GM21381 (cell line): ENCODE measurements at regions not wholly inside any gene's neighbourhood (a gene's known extent, or its start where the extent isn't known, plus 50 kb on each side); places are given as distances from the start of the nearest gene placed in this dataset.
"Not testable (repeated sequence)": the region's sequence is repeated elsewhere in the genome, so short reads cannot be mapped to it uniquely, and the experiment has no call there.

Source experiments
- ATAC-seq: cut with Tn5 transposase; IDR thresholded peaks from one replicate; pipeline ENCODE4 v1.9.1; 2021; ENCODE audit warnings: mild to moderate bottlenecking, moderate library complexity; ENCODE audit not compliant: unreplicated experiment

DNA sequence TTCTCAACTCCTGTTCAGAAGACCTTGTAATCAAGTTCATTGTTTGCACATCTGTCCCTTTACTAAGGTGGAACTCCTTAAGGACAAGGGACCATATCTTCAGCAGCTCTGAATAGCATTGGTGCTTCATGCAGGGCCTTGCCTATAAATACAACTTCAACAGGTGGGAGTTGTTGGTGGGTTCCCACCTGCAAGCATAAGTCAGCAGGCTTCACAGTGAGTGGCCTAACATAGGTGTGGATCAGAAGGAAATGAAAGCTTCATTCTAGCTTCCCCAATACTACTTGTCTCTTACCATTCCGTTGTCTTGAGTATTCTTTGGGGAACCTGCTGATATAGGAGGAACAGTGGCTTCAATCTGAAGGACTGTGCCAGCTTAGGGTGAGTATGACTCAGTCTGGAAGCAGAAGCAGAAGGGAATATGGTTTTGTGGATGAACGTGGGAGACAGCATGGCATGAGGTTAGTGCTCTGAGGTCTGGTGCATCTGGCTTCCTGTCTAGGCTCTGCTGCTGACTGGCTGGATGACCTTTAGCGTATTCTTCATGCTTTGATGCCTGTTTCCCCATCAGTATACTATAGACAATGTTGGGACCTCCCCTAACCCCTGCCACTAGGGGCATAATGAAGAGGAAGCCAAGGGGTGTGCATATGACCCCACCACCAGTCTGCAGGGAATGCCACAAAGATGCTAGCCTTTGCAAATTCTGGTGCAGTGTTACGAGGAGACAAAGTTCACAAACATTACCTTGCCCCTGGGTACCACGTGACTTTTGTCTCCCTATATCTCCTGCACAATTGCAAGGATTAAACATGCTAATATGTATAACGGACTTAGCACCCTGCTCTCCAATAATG, 192.3 kb downstream of the PALM2AKAP2 start:
- ATAC-seq = peak; percentile 36

DNA sequence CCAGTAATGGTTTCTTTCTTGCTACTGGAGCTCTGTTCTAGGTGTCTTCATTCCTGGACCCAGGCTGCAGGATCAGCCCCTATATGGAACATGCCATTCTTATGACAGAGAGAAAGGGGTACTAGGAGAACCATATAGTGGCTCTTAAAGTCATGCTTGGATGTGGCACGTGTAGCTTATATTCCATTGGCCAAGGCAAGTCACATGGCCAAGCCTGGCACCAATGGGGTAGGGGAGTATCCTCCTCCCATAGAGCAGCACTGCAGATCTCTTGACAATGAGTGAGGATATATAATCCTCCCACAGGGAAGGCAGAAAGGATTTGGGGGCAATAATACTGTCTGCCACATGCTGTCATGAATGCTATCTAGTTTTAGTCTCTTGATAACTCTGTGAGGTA, 193.3 kb downstream of the PALM2AKAP2 start:
- no peak for ATAC-seq

DNA sequence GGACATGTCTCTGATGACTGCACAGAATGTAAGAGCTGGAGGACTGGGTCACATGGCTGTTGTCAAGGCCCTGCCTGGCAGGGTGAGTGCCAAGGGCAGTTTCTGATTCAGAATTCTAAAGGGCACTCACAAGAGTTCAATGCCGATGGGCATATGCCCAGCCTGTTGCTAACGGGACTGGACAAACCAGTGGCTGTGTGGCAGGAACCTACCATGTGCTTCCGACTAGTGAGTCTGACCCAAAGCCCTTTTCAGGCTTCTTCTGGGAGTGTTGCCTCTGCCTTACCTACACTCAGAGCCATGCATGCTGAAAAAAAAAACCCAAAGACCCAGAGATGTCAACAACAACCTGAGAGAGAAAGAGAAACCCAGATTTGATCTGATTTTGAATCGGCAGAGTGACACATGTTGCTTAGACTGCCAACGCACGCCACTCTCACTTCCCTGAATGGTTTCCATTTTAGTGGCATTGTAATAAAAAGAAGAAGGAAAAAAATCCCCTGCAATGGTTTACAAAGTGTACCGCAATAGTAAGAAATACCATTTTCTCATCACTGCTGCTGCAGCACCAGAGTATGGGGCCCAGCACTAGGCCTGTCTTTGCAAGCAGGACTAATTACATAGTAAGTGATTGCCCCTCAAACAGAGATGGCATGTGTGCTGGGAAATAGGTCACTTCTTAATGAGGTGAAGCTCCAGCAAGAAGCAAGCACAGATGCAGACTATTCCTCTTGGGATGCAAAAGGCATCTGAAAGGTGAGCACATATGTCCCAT, 194.3 kb downstream of the PALM2AKAP2 start:
- ATAC-seq = peak; percentile 74

DNA sequence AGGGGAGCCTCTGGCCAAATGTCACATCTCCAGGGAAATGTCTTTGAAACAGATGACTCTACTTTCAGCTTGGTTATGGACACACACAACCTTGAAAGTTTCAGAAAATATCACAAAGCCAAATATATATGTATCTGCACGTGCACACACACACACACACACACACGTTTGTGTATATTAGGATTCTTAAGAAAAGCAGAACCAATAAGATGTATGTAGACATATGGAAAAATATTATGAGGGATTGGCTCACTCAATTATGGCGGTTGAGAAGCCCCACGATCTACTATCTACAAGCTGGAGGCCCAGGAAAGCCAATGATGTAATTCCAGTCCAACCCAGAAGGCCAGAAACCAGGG, 194.9 kb downstream of the PALM2AKAP2 start:
- no peak for ATAC-seq

DNA sequence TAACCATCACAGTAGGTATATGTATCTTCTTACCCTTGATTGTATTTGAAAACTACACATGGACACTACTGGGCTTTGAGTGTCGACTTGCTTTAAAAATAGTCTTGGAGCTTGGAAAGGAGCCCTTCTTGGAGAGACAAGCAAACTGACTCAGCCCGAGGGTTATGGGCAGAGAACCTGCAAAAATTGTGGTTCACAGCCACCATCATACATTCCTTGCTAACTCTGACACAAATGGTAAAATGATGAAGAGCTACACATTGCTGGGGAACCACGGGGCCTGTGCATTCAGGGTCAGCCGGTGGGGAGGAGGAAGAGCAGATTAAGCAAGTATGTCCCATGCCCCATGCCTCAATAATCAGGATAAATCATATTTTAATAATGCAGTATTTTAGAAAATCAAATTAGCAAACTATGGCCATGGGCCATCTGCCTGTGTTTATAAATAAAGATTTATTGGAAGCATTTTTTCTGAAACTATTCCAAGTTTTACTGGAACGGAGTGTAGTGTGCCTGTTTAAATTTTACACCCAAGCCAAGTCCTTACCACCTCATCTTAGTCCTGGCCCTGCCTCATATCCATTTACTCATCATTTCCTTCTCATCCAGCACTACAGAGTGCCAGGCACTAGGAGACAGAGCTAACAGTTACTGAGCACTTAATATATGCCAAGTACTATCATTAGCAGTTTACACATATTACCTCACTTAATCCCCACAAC, 195.7 kb downstream of the PALM2AKAP2 start:
- no peak for ATAC-seq

DNA sequence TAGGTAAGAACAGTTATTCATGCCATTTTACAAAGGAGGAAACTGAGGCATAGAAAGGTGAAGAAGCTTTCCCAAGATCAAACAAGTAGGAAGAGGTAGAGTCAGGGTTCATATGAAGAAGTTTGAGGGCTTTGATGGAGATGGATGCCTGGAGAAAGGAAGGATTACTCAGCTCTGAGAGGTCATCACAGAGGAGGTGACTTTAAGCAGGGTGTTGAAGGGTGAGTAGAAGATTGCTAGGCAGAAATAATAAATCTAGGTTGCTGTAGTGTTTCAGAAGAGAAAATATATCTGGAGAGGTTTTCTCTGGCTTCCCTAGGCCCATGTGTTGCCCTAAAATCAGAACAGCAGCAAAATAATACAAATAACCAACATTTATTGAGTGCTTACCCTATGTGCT, 196.3 kb downstream of the PALM2AKAP2 start:
- ATAC-seq = no peak

DNA sequence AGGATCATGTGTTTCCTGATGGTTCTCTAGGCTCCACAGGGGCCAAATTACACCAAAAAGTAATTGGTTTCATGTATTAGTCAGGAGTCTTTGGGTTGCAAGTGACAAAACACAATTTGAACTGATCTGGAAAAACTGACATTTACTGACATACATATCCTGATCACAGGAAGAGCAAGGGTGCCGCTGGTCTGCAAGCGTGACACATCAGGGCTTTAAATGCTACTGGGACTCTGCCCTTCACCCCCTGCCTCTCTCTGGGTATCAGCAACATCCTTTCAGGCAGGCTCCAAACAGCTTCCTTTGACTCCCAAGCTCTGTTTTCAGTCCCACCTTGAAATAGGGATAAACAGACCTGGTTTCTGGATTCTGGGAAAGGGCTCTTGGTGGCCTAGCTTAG, 197.5 kb downstream of the PALM2AKAP2 start:
- ATAC-seq = no peak

DNA sequence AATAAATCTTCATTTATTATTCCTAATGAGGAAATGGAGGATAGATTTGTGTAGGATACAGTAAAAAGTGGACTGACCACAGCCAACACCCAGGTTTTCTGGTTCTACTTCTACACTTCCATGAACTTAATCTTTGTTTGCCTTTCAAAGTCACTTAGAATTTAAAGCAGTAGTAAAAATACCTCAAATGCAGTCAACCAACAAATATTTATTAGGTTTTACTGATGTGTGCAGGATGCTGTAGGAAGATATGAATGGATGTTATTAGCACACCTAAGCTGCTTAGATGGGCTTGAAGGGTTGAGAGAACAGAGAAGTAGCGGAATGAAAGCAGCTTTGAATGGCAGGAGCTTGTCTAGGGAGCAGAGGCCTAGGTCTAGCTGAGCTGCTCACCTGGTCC, 201.1 kb downstream of the PALM2AKAP2 start:
- ATAC-seq = no peak

DNA sequence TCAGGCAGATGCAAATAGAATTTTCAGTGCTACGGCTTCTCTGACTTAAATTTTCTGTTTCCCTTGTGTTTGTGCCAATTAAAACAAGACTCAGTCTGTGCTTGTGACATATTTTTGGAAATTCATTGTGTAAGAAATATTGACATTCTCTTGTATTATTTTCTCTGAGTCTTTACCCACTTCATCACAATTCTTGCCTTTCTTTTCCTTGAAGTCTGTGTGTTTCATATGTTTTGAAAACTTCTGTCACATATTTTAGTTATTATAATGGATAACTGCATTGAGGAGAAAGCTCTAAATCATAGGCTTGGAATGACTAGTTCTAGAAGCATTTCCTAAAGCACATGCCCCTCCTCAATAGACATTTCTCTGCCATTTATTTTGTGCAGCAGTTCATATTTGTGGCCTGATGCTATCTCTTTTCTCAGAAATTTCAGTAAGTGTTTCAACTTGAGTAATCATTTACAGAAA, 206.6 kb downstream of the PALM2AKAP2 start:
- ATAC-seq = no peak

DNA sequence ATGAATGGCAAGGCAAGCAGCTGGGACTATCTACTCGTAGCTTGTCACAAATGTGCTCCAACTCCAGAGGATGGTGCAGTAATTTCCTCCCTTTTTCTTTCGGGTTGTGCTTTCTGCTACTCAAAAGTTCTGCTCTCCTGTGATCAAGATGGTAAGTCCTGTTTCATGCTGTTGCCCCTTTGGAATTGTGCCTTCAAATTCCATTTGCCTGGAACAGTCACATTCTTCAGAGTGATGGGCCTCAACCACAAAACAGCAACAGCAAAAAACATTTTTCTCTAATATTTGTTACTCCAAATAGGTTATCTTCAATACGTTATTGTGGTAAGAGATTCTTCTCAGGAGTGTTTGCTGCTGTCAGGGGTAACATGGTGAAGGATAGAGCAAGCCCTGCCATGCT, 209.3 kb downstream of the PALM2AKAP2 start:
- ATAC-seq = no peak

DNA sequence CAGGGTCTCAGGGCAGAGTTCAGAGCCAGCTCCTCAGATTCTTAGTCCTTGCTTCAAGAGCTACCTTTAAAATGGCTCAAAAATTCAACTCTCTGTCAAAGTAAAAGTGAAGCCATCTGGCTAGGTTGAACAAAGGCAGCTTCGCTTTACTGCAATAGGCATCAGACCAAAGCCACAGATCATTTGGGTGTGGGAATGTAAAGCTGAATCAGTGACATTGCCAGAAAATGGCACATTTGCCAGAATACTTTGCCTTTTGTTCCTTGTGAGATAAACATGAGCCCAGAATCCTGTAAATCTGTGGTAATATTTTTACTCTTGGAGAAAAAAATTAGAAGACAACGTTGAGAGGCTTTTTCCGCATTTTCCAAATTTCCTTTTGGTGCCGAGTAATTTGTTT, 210.5 kb downstream of the PALM2AKAP2 start:
- no peak for ATAC-seq

DNA sequence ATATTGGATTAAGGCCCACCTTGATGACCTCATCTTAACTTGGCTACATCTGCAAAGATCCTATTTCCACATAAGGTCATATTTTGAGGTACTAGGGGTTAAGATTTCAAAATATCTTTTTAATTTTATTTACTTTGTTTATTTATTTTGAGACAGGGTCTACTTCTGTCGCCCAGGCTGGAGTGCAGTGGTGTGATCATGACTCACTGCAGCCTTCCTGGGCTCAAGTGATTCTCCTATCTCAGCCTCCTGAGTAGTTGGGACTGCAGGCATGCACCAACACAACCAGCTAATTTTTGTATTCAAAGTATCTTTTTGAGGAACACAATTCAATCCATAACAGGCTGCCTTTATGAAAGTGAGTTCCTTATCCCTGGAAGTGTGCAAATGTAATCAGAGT, 212.3 kb downstream of the PALM2AKAP2 start:
- no peak for ATAC-seq

DNA sequence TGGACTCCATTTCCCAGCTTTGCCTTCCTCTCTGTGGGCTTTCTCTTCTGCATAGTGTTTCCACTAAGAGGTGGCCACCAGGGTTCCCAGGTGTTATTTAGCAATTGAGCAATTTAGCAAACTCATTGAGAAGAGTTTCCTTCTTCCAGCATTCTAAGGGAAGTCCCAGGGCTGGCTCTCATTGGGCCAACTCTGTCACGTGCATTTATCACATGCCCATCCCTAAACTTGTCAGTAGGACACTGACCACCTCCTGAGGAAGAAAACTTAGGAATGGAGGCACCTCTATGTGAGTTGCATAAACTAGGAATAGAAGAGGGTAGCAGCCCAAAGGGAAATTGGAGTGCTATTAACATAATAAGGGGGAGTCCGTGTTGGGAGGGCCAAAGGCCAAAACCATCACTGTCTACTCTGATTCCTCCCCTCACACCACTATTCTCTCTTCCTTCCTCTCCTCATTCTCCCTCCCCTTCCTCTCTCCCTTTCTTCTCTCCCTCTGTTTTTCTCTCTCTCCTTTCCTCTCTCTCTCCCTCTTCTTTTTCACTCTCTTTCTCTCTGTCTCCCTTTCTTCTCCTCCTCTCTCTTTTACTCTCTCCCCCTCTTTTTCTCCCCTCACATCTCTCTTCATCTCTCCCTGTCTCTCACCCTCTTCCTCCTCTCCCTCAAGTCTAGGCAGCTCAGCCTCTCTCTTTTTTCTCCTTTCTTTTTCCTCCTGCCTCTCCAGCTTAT, 213.4 kb downstream of the PALM2AKAP2 start:
- ATAC-seq = no peak

DNA sequence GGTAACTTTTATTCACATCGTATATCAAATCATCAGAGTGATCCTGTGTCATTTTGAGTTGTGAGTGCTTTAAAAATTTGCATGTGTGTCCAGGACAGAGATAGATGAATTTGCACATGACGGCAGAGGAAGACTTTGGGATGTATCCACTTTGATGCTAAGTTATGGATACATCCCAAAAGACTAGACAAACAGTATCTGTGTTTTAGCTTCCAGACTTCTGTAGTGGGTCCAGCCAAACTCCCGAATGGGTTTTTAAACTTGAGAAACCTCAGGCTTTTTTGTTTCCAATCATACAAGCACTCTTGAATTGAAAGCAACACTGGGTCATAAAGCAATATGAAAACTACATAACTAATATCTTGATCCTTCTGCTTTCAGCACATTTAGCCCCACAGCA, 213.8 kb downstream of the C9orf152 start:
- ATAC-seq = no peak

DNA sequence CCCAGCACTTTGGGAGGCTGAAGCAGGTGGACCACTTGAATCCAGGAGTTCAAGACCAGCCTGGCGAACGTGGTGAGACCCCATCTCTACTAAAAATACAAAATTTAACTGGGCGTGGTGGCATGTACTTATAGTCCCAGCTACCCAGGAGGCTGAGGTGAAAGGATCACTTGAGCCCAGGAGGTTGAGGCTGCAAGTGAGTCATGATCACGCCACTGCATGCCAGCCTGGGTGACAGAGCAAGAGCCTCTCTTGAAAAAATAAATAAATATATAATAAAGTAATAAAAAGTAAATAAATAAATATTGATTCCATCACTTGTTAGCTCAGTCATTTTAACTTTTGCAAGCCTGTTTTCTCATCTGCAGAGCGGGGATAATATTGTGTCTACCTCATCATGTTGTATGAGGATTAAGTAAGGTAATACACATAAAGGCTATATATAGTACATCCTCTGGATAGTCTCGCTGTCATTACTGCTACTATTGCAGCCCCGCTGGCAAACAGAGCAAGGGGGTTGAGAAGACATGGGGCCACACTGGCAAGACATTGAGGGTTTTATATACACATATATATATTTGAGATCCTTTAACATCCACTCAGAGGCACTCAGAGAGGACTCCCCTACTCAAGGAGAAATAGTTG, 210.9 kb downstream of the C9orf152 start:
- ATAC-seq = no peak

DNA sequence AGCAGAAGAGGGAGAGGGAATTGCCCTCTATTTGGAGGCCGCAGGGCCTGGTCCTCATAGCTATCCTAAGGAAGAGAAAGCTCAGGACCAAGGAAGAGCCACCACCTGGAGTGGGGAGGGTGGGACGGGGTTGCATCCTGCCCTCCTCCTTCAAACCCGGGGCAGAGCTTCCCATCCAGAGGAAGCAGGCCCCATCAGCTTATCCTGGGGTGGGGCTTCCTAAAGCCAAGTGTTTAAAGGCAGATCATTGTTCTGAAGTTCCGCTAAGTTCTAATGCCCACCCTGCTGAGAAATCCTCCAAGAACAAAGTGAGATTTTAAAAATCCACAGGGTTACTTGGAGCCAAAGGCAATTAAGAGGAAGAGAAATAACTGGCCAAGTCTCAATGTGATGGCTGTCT, 210.3 kb downstream of the C9orf152 start:
- ATAC-seq = no peak

DNA sequence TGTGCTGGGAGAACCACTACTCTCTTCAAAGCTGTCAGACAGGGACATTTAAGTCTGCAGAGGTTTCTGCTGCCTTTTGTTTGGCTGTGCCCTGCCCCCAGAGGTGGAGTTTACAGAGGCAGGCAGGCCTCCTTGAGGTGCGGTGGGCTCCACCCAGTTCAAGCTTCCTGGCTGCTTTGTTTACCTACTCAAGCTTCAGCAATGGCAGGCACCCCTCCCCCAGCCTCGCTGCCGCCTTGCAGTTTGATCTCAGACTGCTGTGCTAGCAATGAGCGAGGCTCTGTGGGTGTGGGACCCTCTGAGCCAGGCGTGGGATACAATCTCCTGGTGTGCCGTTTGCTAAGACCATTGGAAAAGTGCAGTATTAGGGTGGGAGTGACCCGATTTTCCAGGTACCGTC, 202.4 kb downstream of the C9orf152 start:
- not testable (repeated sequence) for ATAC-seq

DNA sequence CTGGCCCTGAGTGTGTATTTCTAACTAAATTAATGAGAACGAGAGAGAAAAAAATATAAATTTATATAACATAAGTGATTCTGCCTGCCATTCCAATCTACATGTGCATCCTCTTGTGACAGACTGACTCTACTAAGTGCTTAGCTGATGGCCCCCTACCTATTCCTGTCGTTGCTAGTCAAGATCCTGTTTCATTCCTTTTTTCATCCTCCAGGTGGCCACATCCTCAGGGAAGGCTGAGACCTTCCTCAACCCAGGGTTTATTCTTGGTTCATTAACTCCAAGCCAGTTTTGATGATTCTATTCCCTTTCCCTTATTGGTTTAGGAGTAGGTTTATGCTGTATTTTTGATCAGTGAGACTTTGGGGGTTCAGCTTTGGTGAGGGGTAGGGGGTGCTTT, 201.3 kb downstream of the C9orf152 start:
- ATAC-seq = no peak

DNA sequence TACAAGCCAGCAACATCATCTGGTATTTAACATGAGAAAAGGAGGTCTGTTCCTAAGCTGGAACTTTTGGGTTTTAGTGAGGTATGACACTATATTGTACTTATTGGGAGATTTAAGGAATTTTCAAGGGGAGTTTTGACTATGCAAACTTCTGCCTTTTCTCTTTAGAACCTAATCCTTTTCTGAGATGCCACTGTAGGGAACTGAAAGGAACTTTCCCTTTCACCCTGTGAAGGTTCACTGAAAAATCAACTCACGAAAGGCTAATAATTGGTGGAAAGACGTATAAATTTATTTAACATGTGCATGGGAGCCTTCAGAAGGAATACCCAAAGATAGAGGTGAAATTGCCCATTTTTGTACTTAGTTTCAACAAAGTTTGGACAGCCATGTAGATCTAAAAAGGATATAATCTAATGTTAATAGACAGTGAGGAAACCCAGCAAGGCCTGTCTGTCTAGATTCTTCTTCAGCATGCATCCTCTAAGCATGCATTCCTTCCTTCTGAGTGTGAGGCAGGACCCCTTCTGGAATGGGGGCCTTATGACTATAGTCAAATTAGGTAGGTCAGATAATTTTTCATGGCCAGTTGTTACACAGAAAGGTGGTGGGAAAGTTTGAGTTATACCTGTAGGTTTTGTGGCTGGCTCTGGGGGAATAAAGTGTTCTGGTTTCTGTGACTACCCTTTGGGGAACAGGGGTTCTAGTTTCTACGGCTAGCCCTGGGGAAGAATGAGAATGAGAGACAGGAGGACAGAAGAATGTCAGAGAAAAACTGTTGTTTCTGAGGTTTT, 200.3 kb downstream of the C9orf152 start:
- peak; percentile 89 for ATAC-seq

DNA sequence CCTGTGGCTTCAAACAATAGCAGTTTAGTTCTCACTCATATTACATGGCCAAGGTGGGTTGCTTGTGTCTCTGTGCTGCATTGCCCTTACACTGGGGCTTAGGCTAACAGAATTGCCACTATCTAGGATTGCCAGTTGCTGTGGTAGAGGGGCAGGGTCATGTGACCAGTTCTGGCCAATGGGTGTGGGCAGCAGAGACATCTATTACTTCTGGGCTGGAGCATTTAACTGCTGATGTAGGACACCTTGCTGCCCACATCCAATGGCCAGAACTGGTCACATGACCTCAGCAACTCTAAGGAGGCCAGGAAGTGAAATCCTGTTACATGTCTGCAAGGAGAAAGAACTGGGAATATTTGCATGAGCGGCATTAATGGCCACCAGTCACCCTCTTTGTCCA, 199.3 kb downstream of the C9orf152 start:
- no peak for ATAC-seq
